H9 (cell line): ENCODE measurements at regions not wholly inside any gene's neighbourhood (a gene's known extent, or its start where the extent isn't known, plus 50 kb on each side); places are given as distances from the start of the nearest gene placed in this dataset.

Experiments used
- DNase-seq: peaks from one replicate; pipeline ENCODE4 v3.0.0-alpha.2; 2017
- H2AFZ ChIP-seq: one replicate; pipeline ENCODE4 v1.6.1; 2013; ENCODE audit warnings: mild to moderate bottlenecking, low read length, control low read depth, moderate library complexity
- H2AK5ac ChIP-seq: 2 replicates; pipeline ENCODE4 v1.6.1; 2013; ENCODE audit warnings: low read length, control low read depth, mixed read lengths; ENCODE audit not compliant: insufficient read length
- H2BK120ac ChIP-seq: one replicate; pipeline ENCODE4 v1.6.1; 2013; ENCODE audit warnings: low read depth, mild to moderate bottlenecking, low read length, control low read depth, inconsistent platforms; ENCODE audit not compliant: poor library complexity, severe bottlenecking
- H2BK12ac ChIP-seq: 2 replicates; pipeline ENCODE4 v1.6.1; 2013; ENCODE audit warnings: low read length, control low read depth, mixed read lengths, low read depth; ENCODE audit not compliant: insufficient read length
- H2BK15ac ChIP-seq: 2 replicates; pipeline ENCODE4 v1.6.1; 2013; ENCODE audit warnings: low read depth, low read length, control low read depth
- H2BK20ac ChIP-seq: one replicate; pipeline ENCODE4 v1.6.1; 2013; ENCODE audit warnings: low read depth, mild to moderate bottlenecking, low read length, control low read depth, inconsistent platforms; ENCODE audit not compliant: poor library complexity, severe bottlenecking
- H2BK5ac ChIP-seq: 2 replicates; pipeline ENCODE4 v1.6.1; 2013; ENCODE audit warnings: low read length, control low read depth, mixed read lengths; ENCODE audit not compliant: insufficient read length
- H3K14ac ChIP-seq: 2 replicates; pipeline ENCODE4 v1.6.1; 2013; ENCODE audit warnings: low read length, control low read depth; ENCODE audit not compliant: insufficient read depth
- H3K18ac ChIP-seq: 2 replicates; pipeline ENCODE4 v1.6.1; 2013; ENCODE audit warnings: low read depth, mild to moderate bottlenecking, mixed read lengths, low read length, control low read depth; ENCODE audit not compliant: insufficient read length
- H3K23ac ChIP-seq: 2 replicates; pipeline ENCODE4 v1.6.1; 2013; ENCODE audit warnings: low read length, control low read depth, mixed read lengths, low read depth; ENCODE audit not compliant: insufficient read length
- H3K23me2 ChIP-seq: 2 replicates; pipeline ENCODE4 v1.6.1; 2013; ENCODE audit warnings: low read depth, mild to moderate bottlenecking, mixed read lengths, low read length, control low read depth; ENCODE audit not compliant: insufficient read length, poor library complexity, severe bottlenecking
- H3K27ac ChIP-seq: 2 replicates; pipeline ENCODE4 v1.5.1; 2013; ENCODE audit warnings: low read length, control low read depth, mixed read lengths, low read depth; ENCODE audit not compliant: insufficient read length
- H3K27me3 ChIP-seq: 2 replicates; pipeline ENCODE4 v1.6.1; 2013; ENCODE audit warnings: low read length, control low read depth, inconsistent platforms; ENCODE audit not compliant: insufficient read depth
- H3K4ac ChIP-seq: 2 replicates; pipeline ENCODE4 v1.6.1; 2013; ENCODE audit warnings: low read depth, mild to moderate bottlenecking, control low read depth, inconsistent platforms, low read length, moderate library complexity
- H3K4me1 ChIP-seq: 2 replicates; pipeline ENCODE4 v1.6.1; 2013; ENCODE audit warnings: low read length, control low read depth, inconsistent platforms; ENCODE audit not compliant: insufficient read depth
- H3K4me2 ChIP-seq: 2 replicates; pipeline ENCODE4 v1.6.1; 2013; ENCODE audit warnings: low read length, control low read depth, mixed read lengths; ENCODE audit not compliant: insufficient read length, insufficient read depth
- H3K56ac ChIP-seq: 2 replicates; pipeline ENCODE4 v1.6.1; 2013; ENCODE audit warnings: low read depth, mild to moderate bottlenecking, mixed read lengths, low read length, control low read depth; ENCODE audit not compliant: insufficient read length
- H3K79me1 ChIP-seq: 2 replicates; pipeline ENCODE4 v1.6.1; 2013; ENCODE audit warnings: low read depth, mild to moderate bottlenecking, moderate library complexity, low read length, control low read depth, inconsistent platforms; ENCODE audit not compliant: insufficient read depth, poor library complexity, severe bottlenecking
- H3K79me2 ChIP-seq: 2 replicates; pipeline ENCODE4 v1.6.1; 2013; ENCODE audit warnings: low read length, control low read depth, inconsistent platforms; ENCODE audit not compliant: insufficient read depth
- H3K9ac ChIP-seq: 2 replicates; pipeline ENCODE4 v1.6.1; 2013; ENCODE audit warnings: low read length, control low read depth, mixed read lengths; ENCODE audit not compliant: insufficient read length; ENCODE audit errors: extremely low read depth
- H3K9me3 ChIP-seq: one replicate; pipeline ENCODE4 v1.6.1; 2013; ENCODE audit warnings: low read depth, low read length, inconsistent platforms; ENCODE audit not compliant: control insufficient read depth
- H3T11ph ChIP-seq: one replicate; pipeline ENCODE4 v1.6.1; 2013; ENCODE audit warnings: mild to moderate bottlenecking, low read length, control low read depth, inconsistent platforms
- H4K20me1 ChIP-seq: one replicate; pipeline ENCODE4 v1.6.1; 2013; ENCODE audit not compliant: control insufficient read depth, insufficient read length, insufficient read depth
- H4K5ac ChIP-seq: 2 replicates; pipeline ENCODE4 v1.6.1; 2013; ENCODE audit warnings: low read depth, mild to moderate bottlenecking, mixed read lengths, low read length, control low read depth; ENCODE audit not compliant: insufficient read length
- H4K8ac ChIP-seq: replicated peaks from 2 replicates; pipeline ENCODE4 v1.6.1; 2013; ENCODE audit warnings: low read length, control low read depth, mixed read lengths, low read depth; ENCODE audit not compliant: insufficient read length
- H4K91ac ChIP-seq: 2 replicates; pipeline ENCODE4 v1.6.1; 2013; ENCODE audit warnings: low read depth, mild to moderate bottlenecking, moderate library complexity, mixed read lengths, low read length, control low read depth; ENCODE audit not compliant: insufficient read length
- H3K27ac Mint-ChIP-seq, 3 experiments: 2 replicates in 2 of 3; 3 replicates in 1 of 3; pipeline ENCODE4 v1.8.0; 2020 to 2021; ENCODE audit warnings: mixed read lengths in 3 of 3, mild to moderate bottlenecking in 1 of 3, moderate library complexity in 1 of 3
- H3K27me3 Mint-ChIP-seq: 2 replicates; pipeline ENCODE4 v1.8.0; 2021; ENCODE audit warnings: low read depth, mild to moderate bottlenecking, moderate library complexity, mixed read lengths
- H3K36me3 Mint-ChIP-seq, 3 experiments: 2 replicates in 2 of 3; 3 replicates in 1 of 3; pipeline ENCODE4 v1.8.0; 2020 to 2021; ENCODE audit warnings: low read depth in 3 of 3, mixed read lengths in 3 of 3; ENCODE audit not compliant: insufficient read depth in 1 of 3
- H3K4me1 Mint-ChIP-seq, 2 experiments: 2 replicates each; pipeline ENCODE4 v1.8.0; 2020; ENCODE audit warnings: mixed read lengths in 2 of 2
- H3K4me3 Mint-ChIP-seq, 2 experiments: 2 replicates in 1 of 2; 3 replicates in 1 of 2; pipeline ENCODE4 v1.8.0; 2020 to 2021; ENCODE audit warnings: mild to moderate bottlenecking in 2 of 2, mixed read lengths in 2 of 2, moderate library complexity in 1 of 2
- H3K9me3 Mint-ChIP-seq, 2 experiments: 2 replicates in 1 of 2; 3 replicates in 1 of 2; pipeline ENCODE4 v1.8.0; 2020; ENCODE audit warnings: mild to moderate bottlenecking in 2 of 2, mixed read lengths in 2 of 2, moderate library complexity in 1 of 2
- CTCF ChIP-seq: fragments of 200-600 bp; sonication (generic); conservative IDR thresholded peaks from 3 replicates; pipeline ENCODE4 v1.8.0; 2021; ENCODE audit warnings: antibody characterized with exemption, mild to moderate bottlenecking
- WGBS: extraction: QIAGEN DNeasy Blood & Tissue Kit; methylation state at CpG from one replicate; pipeline ENCODE4 v1.1.7; 2013; ENCODE audit warnings: missing lambda C conversion rate, low lambda C conversion rate, mixed read lengths; ENCODE audit not compliant: insufficient read length; ENCODE audit errors: extremely low coverage; 5-methylcytosine and 5-hydroxymethylcytosine counted together

GRCh38 chr9:74025402-74025925 lies 471.7 kb upstream of the RORB start:
- H3K4ac ChIP-seq: no peak overlapping the region
- H3K23ac ChIP-seq: no peak overlapping the region
- no peak overlapping the region for H3K27ac ChIP-seq
- Mint-ChIP-seq H3K27ac (no peak overlapping the region), H3K4me1 (peaks cover 0 to 3% of the 10 kb centered on the region in 2 experiments; a peak in 1 of 4 replicates), H3K36me3 (peaks cover 2 to 3% (median 3%) of the 10 kb centered on the region in 3 experiments; a peak in 3 of 7 replicates), H3K27me3 (no peaks in the 10 kb centered on the region; the same call in 1 of the 2 replicates), H3K9me3 (no peaks in the 10 kb centered on the region; a peak in 2 of 5 replicates), H3K4me3 (no peak overlapping the region)
- H3T11ph ChIP-seq: no peak overlapping the region
- no peak overlapping the region for H2BK15ac ChIP-seq
- H3K79me2 ChIP-seq: no peaks in the 10 kb centered on the region
- no peaks in the 10 kb centered on the region for H3K79me1 ChIP-seq
- H3K23me2 ChIP-seq: no peaks in the 10 kb centered on the region
- H2BK20ac ChIP-seq: no peak overlapping the region
- no peak overlapping the region for H2BK12ac ChIP-seq
- H3K18ac ChIP-seq: no peak overlapping the region
- DNase-seq: no peak
- no peaks in the 10 kb centered on the region for H3K27me3 ChIP-seq
- H4K5ac ChIP-seq: no peak overlapping the region
- no peak overlapping the region for H2BK120ac ChIP-seq
- no peaks in the 10 kb centered on the region for H3K9me3 ChIP-seq
- H4K20me1 ChIP-seq: no peaks in the 10 kb centered on the region
- no peak overlapping the region for H3K56ac ChIP-seq
- no peak overlapping the region for H3K4me2 ChIP-seq
- H3K9ac ChIP-seq: no peak overlapping the region
- no peak overlapping the region for H2BK5ac ChIP-seq
- H3K4me1 ChIP-seq: 0 out of 2 replicates have a peak, but pooled peaks cover 3% of the 10 kb centered on the region
- WGBS: no CpG with 5 or more reads among the region's 4 CpGs
- no peak overlapping the region for H2AFZ ChIP-seq
- no peak overlapping the region for H4K8ac ChIP-seq
- H4K91ac ChIP-seq: no peak overlapping the region
- no peak for TF ChIP-seq CTCF
- no peak overlapping the region for H3K14ac ChIP-seq
- H2AK5ac ChIP-seq: no peak overlapping the region
